NCI-H510A treated with DMSO at 0.1 percent for 48 hours (cell line): ENCODE measurements at regions not wholly inside any gene's neighbourhood (a gene's known extent, or its start where the extent isn't known, plus 50 kb on each side); places are given as distances from the start of the nearest gene placed in this dataset.
"Not testable (repeated sequence)": the region's sequence is repeated elsewhere in the genome, so short reads cannot be mapped to it uniquely, and the experiment has no call there.

Source experiments
- DNase-seq: peaks from one replicate; lab custom pipeline; 2025; lab: John Stamatoyannopoulos, UW

DNA sequence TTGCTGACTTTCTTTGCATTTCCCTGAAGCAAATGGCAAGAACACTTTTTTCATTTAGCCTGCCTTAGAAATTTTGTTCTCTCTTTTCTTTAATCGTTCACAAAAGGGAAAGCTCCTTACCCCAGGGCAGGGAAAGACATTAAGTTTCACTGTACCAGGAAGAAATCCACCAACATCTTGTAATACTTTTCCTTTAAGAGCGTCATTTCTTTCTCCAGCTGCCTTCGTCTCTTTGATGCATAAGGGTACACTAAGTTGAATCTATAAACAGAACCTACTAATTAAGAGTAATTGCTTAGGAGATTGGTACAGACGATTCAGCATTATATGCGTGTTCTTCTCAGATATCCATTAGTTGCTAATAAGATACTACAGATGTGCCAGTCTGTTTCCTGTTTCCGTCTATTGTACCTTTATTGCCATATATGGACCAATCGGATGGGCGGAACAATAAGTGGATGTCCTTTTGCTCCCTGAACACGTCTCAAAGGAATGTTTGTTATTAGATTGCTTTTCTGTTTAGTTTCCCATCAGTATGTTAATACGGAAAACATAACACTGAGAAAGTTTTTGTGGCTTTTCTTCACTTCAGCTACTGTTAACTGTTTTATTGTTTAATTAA lies 276.7 kb upstream of the RARB start:
- DNase-seq = no peak

DNA sequence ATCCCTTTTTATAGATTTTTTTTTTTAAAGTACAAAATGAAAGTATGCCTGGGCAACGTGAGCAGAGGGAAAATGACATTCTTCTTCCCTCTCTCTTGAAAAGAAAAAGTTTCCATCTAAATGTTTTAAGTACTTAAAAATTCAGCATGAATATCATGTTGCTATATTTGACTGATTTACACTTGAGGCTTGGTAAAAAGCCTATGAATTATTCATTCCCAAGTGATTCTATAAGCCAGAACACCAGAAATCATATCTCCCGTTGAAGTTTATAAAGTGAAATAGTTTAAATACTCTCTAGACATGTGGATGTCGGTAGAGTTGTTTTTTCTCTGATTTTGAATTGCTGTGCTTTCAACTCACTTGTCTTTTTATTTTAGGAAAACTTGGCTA lies 276.2 kb upstream of the RARB start:
- no peak for DNase-seq

DNA sequence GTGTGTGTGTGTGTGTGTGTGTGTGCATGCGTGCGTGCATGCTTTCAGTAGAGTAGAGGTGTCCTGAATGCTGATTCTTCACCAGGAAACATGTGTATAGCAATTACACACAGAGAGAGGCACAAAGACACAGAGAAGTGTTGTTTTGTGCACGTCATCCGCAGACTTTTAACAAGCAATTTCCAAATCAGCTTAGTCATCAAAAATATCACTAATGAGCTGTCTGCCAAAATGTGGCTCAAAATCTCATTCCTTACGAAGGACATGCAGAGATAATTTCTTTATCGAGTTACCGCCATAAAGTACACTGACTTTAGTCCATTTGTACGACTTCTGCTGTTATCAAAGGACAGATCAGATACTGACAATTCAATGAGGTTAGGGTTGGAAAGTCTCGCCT lies 274.9 kb upstream of the RARB start:
- DNase-seq = no peak

DNA sequence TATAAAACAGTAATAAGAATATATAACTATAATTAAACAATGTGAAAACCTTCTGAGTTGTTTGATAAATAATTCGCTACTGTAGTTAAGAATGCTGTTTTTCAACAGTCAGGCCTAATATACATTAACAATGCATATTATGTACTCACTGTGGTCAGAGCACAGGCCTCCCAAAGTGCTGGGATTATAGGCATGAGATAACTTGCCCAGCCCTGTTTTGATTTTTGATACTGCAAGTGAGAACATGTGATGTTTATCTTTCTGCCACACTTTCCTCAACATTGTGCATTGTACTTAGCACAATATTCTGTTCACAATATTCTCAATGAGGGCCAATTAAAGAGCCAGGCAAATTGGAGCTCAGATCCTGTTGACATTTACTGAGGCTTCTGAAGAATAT lies 274.5 kb upstream of the RARB start:
- DNase-seq = no peak

DNA sequence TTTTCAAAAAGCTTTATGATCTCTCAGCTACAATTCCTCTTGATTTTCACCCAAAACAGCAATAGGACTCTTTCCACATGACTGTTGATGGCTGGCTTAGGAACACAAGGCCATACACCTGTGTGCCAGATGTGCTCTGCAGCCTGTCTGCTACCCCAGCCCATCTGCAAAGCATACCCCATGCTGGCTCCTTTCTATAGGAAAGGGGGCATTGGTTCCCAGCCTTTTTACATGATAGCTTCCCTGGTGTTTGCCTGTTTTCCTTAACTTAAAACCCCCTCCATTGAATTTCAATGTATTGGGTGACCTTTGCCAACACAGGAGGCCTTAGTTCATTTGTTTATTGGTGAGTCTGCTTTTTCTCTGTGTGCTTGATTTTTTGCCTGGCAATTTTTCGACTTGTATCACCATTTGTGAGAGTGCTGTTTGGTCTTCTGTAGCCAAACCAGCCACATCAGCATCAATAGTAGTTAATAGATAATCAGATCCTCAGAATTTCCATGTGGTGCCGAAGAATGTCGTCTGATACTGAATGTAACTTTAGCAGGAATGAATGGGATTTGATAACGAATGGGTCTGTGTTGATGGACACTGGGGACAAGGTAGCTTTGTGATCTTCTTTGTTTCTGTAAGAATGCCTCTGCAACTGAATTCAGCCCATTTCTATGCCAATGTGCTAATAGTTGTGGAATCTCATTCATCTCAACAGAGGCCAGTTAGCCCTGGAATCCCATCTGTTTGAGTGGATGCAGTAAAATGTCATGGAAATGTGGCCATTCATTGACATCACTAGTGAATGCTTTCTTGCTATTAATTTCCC lies 272.2 kb upstream of the RARB start:
- no peak for DNase-seq

- no peak for DNase-seq
Observed at GRCh38 chr3:25156626-25157025, 271.4 kb upstream of the RARB start.

DNA sequence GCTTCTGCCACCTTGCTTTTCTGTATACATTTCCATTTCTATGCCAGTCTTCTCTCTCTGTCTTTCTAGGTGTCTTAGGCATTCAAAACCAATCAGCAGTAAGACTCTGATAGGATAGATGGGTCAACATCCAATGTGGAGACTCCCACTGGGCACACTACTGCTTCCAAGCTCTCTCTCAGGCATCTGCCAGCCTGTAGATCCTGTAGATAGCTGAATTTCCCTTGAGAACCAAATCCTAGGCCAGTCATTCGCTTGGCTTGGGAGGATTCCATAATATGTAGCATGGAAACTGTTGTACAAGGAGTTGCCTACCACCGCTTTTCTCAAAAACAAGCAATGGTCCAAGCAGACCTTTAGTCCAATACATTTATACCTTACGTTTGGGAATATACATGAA lies 262.8 kb upstream of the RARB start:
- no peak for DNase-seq

- DNase-seq = no peak
Observed at GRCh38 chr3:25166016-25166415, 262.0 kb upstream of the RARB start.

- DNase-seq = no peak
Observed at GRCh38 chr3:25169151-25169550, 258.9 kb upstream of the RARB start.

DNA sequence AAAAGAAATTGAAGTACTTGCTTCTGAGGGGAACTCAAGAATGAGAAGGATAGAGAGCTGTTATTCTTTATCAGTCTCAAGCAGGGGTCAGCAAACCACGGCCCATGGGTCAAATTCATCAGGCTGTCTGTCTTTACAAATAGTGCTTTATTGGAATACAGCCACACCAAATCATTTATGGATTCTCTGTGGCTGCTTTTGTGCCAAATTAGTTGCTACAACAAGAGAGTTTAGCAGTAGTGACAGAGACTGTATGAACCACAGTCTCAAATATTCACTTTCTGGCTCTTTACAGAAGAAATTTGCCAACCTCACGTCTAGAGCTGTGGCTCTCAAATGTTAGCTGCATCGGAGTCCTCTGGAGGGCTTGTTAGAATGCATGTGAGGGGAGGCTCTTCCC lies 258.0 kb upstream of the RARB start:
- DNase-seq = no peak

GRCh38 chr3:25171118-25171807 lies 256.8 kb upstream of the RARB start:
- DNase-seq = no peak

- no peak for DNase-seq
Observed at GRCh38 chr3:25171897-25172296, 256.2 kb upstream of the RARB start.

GRCh38 chr3:25173606-25174005 lies 254.5 kb upstream of the RARB start:
- DNase-seq = no peak

- no peak for DNase-seq
Observed at GRCh38 chr3:25174251-25174650, 253.8 kb upstream of the RARB start.

GRCh38 chr3:25177041-25177440 lies 251.0 kb upstream of the RARB start:
- no peak for DNase-seq

DNA sequence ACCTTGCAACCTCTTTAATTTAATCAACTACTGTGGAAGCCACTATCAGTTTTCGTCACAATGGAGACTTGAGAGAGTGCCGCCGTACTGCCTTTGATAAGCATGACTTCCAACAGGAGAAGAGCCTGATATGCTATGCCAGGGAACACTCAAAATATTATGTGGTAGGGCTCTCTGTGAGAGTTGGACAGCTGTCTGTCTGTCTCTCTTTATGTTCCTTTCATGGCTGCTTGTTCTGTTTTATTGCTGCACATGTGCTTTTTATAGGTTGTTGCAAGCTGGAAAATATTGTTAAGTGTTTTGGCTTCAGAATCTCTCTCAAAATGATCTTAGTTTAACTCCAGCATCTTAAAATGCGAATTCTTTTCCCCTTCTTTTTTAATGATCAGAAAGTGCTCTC lies 249.4 kb upstream of the RARB start:
- no peak for DNase-seq

- no peak for DNase-seq
Observed at GRCh38 chr3:25181096-25181495, 247.0 kb upstream of the RARB start.

DNA sequence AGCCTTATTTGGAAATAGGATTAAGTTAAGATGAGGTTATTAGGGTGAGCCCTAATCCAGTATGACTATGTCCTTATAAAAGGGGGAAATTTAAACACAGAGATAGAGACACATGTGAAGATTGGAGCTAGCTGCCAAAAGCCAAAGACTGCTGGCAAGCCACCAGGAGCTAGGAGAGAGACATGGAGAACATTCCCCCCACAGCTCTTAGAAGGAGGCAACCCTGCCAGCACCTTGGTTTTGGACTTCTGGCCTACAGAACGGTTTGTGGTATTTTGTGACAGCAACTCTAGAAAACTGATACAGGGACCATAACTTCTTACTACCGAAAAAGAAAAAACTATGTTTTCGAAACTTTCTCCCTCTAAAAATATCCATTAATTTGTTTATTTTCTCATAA lies 245.3 kb upstream of the RARB start:
- DNase-seq = no peak

GRCh38 chr3:25184641-25185250 lies 243.3 kb upstream of the RARB start:
- no peak for DNase-seq

DNA sequence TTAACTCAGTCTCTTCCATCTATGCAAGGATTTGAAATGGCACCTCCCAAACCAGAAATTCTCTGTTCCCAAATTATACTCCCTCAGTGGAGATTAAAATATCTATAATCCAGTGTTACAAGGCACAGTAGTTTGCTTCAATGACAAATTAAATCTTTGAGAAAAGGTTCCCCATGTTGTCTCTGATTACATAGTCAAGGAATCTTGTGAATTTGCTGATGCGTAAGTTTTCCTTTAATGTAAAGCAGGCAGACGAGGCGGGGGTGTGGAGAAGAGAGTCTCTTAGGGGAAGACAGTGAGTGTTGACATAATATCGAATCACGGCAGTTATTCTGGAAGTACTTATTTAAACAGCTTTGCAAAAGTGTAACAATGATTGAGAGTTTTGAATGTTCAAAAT lies 236.4 kb upstream of the RARB start:
- DNase-seq = peak; percentile 6

DNA sequence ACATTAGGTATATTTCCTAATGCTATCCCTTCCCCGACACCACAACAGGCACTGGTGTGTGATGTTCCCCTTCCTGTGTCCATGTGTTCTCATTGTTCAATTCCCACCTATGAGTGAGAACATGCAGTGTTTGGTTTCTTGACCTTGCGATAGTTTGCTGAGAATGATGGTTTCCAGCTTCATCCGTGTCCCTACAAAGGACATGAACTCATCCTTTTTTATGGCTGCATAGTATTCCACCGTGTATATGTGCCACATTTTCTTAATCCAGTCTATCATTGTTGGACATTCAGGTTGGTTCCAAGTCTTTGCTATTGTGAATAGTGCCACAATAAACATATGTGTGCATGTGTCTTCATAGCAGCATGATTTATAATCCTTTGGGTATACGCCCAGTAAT lies 228.5 kb upstream of the RARB start:
- DNase-seq = not testable (repeated sequence)

- DNase-seq = no peak
Observed at GRCh38 chr3:25212736-25213135, 215.3 kb upstream of the RARB start.

DNA sequence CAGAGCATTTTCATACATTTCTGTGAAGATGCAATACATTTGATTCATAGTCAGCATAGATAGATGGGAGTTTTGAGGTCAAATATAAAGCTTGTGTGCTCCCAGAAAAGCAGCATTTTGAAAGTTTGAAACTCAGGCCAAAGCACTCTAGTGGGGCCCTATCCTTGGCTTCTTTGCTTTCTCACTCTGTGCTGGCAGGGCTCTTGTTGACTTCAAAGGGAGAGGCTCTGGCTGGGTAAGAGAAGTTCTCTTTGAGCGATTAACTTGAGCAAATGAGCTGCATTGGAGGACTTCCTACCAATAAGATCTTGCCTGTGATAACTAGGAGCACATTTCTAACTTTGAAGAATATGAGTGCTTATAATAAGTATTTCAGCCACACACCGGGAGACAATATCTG lies 214.0 kb upstream of the RARB start:
- no peak for DNase-seq
